PFSK-1 (cell line): ENCODE measurements at regions not wholly inside any gene's neighbourhood (a gene's known extent, or its start where the extent isn't known, plus 50 kb on each side); places are given as distances from the start of the nearest gene placed in this dataset.

Source experiments
- POLR2AphosphoS5 ChIP-seq: IDR thresholded peaks from 2 replicates; pipeline ENCODE4 v1.6.1; 2012; ENCODE audit warnings: low read depth, mild to moderate bottlenecking, control low read depth, low read length, moderate library complexity
- REST ChIP-seq, 2 experiments: IDR thresholded peaks; 2 replicates each; pipeline versions ENCODE4 v1.6.1 to v1.8.0; 2011 to 2012; ENCODE audit warnings: low read depth in 2 of 2, low read length in 2 of 2, control low read depth in 1 of 2, inconsistent platforms in 1 of 2, mild to moderate bottlenecking in 1 of 2, moderate library complexity in 1 of 2; ENCODE audit not compliant: insufficient read depth in 1 of 2

GRCh38 chr3:194268654-194269512 lies 82.2 kb downstream of the CPN2 start:
- TF ChIP-seq REST (IDR thresholded peaks at IDR 0.05; ENCODE audit: insufficient read depth in 1 of 2, low read depth in 2 of 2, low read length in 2 of 2) (no peak), POLR2AphosphoS5 (no peak)
